H1 (cell line): ENCODE measurements at regions not wholly inside any gene's neighbourhood (a gene's known extent, or its start where the extent isn't known, plus 50 kb on each side); places are given as distances from the start of the nearest gene placed in this dataset.

Experiments used
- CEBPB ChIP-seq: IDR thresholded peaks from 2 replicates; pipeline ENCODE4 v1.6.1; 2012; ENCODE audit warnings: low read depth, low read length
- CTCF ChIP-seq, 3 experiments: IDR thresholded peaks; 1 replicate in 2 of 3; 2 replicates in 1 of 3; pipeline versions ENCODE4 v1.5.1 to v1.6.1; 2011; ENCODE audit warnings: low read length in 3 of 3, mild to moderate bottlenecking in 3 of 3, inconsistent platforms in 2 of 3, low read depth in 1 of 3, moderate library complexity in 1 of 3; ENCODE audit not compliant: insufficient read depth in 1 of 3; ENCODE audit errors: control extremely low read depth in 1 of 3
- EP300 ChIP-seq, 2 experiments: IDR thresholded peaks; 1 replicate in 1 of 2; 2 replicates in 1 of 2; pipeline ENCODE4 v1.6.1; 2011 to 2012; ENCODE audit warnings: low read depth in 2 of 2, low read length in 2 of 2, mild to moderate bottlenecking in 2 of 2, borderline replicate concordance in 1 of 2, inconsistent platforms in 1 of 2, moderate library complexity in 1 of 2
- GTF2F1 ChIP-seq: IDR thresholded peaks from 2 replicates; pipeline ENCODE4 v1.6.1; 2012; ENCODE audit warnings: low read depth, low read length, improper control_type of control experiment, borderline replicate concordance
- MAX ChIP-seq: IDR thresholded peaks from 2 replicates; pipeline ENCODE4 v1.6.1; 2012; ENCODE audit warnings: inconsistent platforms
- POLR2A ChIP-seq, 2 experiments: IDR thresholded peaks; 1 replicate in 1 of 2; 2 replicates in 1 of 2; pipeline ENCODE4 v1.6.1; 2011; ENCODE audit warnings: low read depth in 2 of 2, low read length in 2 of 2, mild to moderate bottlenecking in 2 of 2; ENCODE audit errors: control extremely low read depth in 1 of 2
- POLR2AphosphoS5 ChIP-seq: IDR thresholded peaks from 2 replicates; pipeline ENCODE4 v1.6.1; 2011; ENCODE audit warnings: low read depth, low read length
- SIN3A ChIP-seq, 2 experiments: IDR thresholded peaks in 1 of 2; conservative IDR thresholded peaks in 1 of 2; 2 replicates each; pipeline ENCODE4 v1.6.1; 2011 to 2012; ENCODE audit warnings: low read length in 2 of 2, improper control_type of control experiment in 1 of 2, low read depth in 1 of 2, mild to moderate bottlenecking in 1 of 2
- SRF ChIP-seq: IDR thresholded peaks from 2 replicates; pipeline ENCODE4 v1.6.1; 2011; ENCODE audit warnings: mild to moderate bottlenecking, low read depth, low read length, moderate library complexity
- TEAD4 ChIP-seq: IDR thresholded peaks from 2 replicates; pipeline ENCODE4 v1.6.1; 2012; ENCODE audit warnings: low read depth, low read length, inconsistent platforms, mixed read lengths

- no peak for TF ChIP-seq CTCF (IDR thresholded peaks at IDR 0.05; ENCODE audit: control extremely low read depth in 1 of 3, insufficient read depth in 1 of 3, low read depth in 1 of 3, low read length in 3 of 3)
- TF ChIP-seq MAX: no peak
- TF ChIP-seq SIN3A (conservative IDR thresholded peaks at IDR 0.05 in 1 of 2, IDR thresholded peaks at IDR 0.05 in 1 of 2; ENCODE audit: low read depth in 1 of 2, low read length in 2 of 2): no peak
- TF ChIP-seq EP300 (IDR thresholded peaks at IDR 0.05; ENCODE audit: borderline replicate concordance in 1 of 2, low read depth in 2 of 2, low read length in 2 of 2): no peak
- TF ChIP-seq CEBPB: no peak
- TF ChIP-seq SRF: no peak
- TF ChIP-seq GTF2F1: no peak
- no peak for TF ChIP-seq POLR2A (IDR thresholded peaks at IDR 0.05; ENCODE audit: control extremely low read depth in 1 of 2, low read depth in 2 of 2, low read length in 2 of 2)
- TF ChIP-seq TEAD4: no peak
- no peak for TF ChIP-seq POLR2AphosphoS5
These were observed 318.0 kb downstream of the GASK1B start for GRCh38 chr4:157854819-157855218.
